Panc1 (cell line): ENCODE measurements at regions not wholly inside any gene's neighbourhood (a gene's known extent, or its start where the extent isn't known, plus 50 kb on each side); places are given as distances from the start of the nearest gene placed in this dataset.

Experiments
- ATAC-seq: fragments of 200-7000 bp; cut with Tn5 transposase; 2 replicates; pipeline ENCODE4 v1.9.1; 2020; ENCODE audit warnings: mild to moderate bottlenecking, moderate library complexity
- BruUV-seq: library from RNA; stranded (reverse); fragments of 400-500 nt; replicated peaks from 2 replicates; lab custom pipeline; 2021; lab: Mats Ljungman, UMichigan
- CTCF ChIA-PET: fragments of 300-600 bp; sonication (Branson Sonifier 250); formaldehyde crosslinking; loops from one replicate; lab custom pipeline; 2022; ENCODE audit warnings: antibody characterized with exemption; lab: Charles Lee
- POLR2A ChIA-PET: fragments of 300-600 bp; sonication (Branson Sonifier 250); formaldehyde crosslinking; loops from one replicate; lab custom pipeline; 2022; ENCODE audit warnings: antibody characterized with exemption; lab: Charles Lee
- DNase-seq: peaks from one replicate; pipeline ENCODE4 v3.0.0-alpha.2; 2010; ENCODE audit warnings: low read depth, low spot score
- H3K27ac ChIP-seq: 2 replicates; pipeline ENCODE4 v1.5.1; 2011; ENCODE audit warnings: mild to moderate bottlenecking, low read length, inconsistent platforms
- H3K27me3 ChIP-seq: fragments of 200-500 bp; sonication (Bioruptor generic); 2 replicates; pipeline ENCODE4 v1.6.0; 2014; ENCODE audit warnings: low read length, inconsistent platforms; ENCODE audit not compliant: control insufficient read depth, insufficient read depth
- H3K36me3 ChIP-seq: fragments of 200-500 bp; sonication (Bioruptor generic); 2 replicates; pipeline ENCODE4 v1.5.1; 2014; ENCODE audit warnings: inconsistent platforms, mild to moderate bottlenecking, low read length, moderate library complexity; ENCODE audit not compliant: control insufficient read depth, insufficient read depth
- H3K4me1 ChIP-seq: 2 replicates; pipeline ENCODE4 v1.5.1; 2011; ENCODE audit warnings: inconsistent platforms, mild to moderate bottlenecking, low read length, moderate library complexity; ENCODE audit not compliant: control insufficient read depth, insufficient read depth
- H3K4me3 ChIP-seq, 2 experiments: 2 replicates each; pipeline ENCODE4 v1.5.1; 2011 to 2012; ENCODE audit warnings: low read depth in 2 of 2, low read length in 2 of 2, mild to moderate bottlenecking in 2 of 2, inconsistent platforms in 1 of 2, moderate library complexity in 1 of 2
- H3K9me3 ChIP-seq: fragments of 200-500 bp; sonication (Bioruptor generic); 2 replicates; pipeline ENCODE4 v1.5.1; 2014; ENCODE audit warnings: low read depth, mild to moderate bottlenecking, inconsistent platforms, low read length, moderate library complexity; ENCODE audit not compliant: control insufficient read depth, insufficient read depth
- POLR2AphosphoS5 ChIP-seq: IDR thresholded peaks from 2 replicates; pipeline ENCODE4 v1.6.1; 2012; ENCODE audit warnings: mild to moderate bottlenecking, low read depth, low read length, moderate library complexity
- REST ChIP-seq, 2 experiments: IDR thresholded peaks; 2 replicates each; pipeline ENCODE4 v1.6.1; 2011 to 2012; ENCODE audit warnings: low read depth in 2 of 2, control low read depth in 1 of 2, low read length in 1 of 2, mild to moderate bottlenecking in 1 of 2, moderate library complexity in 1 of 2; ENCODE audit not compliant: insufficient read depth in 1 of 2
- SIN3A ChIP-seq: IDR thresholded peaks from 2 replicates; pipeline ENCODE4 v1.6.1; 2012; ENCODE audit warnings: low read depth, mild to moderate bottlenecking, low read length, moderate library complexity, borderline replicate concordance; ENCODE audit not compliant: insufficient read depth
- TCF7L2 ChIP-seq: IDR thresholded peaks from 2 replicates; pipeline ENCODE4 v1.6.1; 2011; ENCODE audit warnings: mild to moderate bottlenecking, low read depth, low read length, inconsistent platforms
- in situ Hi-C: cut with HindIII; loops from 2 replicates; pipeline ENCODE4 v1.10.0; 2016; ENCODE audit warnings: low sequenced_read_pairs, low pct_unique_long_range_greater_than_20kb
- intact Hi-C: fragments of 100-400 bp; cut with micrococcal nuclease; formaldehyde crosslinking; loops from one replicate; pipeline ENCODE4 v1.10.0; 2022; ENCODE audit not compliant: unreplicated experiment
- TF ChIP-seq, protein P1 (sequence below): fragments of 450-650 bp; IDR thresholded peaks from 2 replicates; pipeline ENCODE4 v1.5.1; 2017; ENCODE audit warnings: mild to moderate bottlenecking

DNA sequence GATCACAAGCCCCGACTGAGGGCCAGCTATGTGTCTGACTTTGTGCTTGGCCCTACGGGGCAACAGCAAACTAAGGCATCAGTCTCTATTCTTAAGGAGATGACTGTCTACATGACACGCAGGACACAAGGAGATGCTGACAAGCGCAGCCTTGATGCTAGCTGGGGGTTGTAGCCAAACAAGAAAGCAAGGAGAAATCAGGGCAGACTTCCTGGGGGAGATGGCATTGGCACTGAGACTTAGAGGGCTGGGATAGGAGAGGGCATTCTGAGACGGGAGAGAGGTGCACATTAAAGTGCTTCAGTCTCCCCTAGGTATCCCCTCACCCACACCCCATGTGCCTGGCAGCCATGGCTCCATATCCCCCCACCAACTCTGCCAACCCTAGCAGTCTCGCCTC, 210.8 kb upstream of the POU3F1 start:
- BruUV-seq: no TSS peak
- in situ Hi-C loops (no loop called here), intact Hi-C loops (no loop called here)
- TF ChIP-seq TCF7L2: no peak
- TF ChIP-seq SIN3A: no peak
- TF ChIP-seq, protein P1, sequence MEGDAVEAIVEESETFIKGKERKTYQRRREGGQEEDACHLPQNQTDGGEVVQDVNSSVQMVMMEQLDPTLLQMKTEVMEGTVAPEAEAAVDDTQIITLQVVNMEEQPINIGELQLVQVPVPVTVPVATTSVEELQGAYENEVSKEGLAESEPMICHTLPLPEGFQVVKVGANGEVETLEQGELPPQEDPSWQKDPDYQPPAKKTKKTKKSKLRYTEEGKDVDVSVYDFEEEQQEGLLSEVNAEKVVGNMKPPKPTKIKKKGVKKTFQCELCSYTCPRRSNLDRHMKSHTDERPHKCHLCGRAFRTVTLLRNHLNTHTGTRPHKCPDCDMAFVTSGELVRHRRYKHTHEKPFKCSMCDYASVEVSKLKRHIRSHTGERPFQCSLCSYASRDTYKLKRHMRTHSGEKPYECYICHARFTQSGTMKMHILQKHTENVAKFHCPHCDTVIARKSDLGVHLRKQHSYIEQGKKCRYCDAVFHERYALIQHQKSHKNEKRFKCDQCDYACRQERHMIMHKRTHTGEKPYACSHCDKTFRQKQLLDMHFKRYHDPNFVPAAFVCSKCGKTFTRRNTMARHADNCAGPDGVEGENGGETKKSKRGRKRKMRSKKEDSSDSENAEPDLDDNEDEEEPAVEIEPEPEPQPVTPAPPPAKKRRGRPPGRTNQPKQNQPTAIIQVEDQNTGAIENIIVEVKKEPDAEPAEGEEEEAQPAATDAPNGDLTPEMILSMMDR: no peak
- Histone ChIP-seq H3K27ac (no peak overlapping the region), H3K27me3 (peaks cover 4% of the 10 kb centered on the region), H3K4me1 (no peaks in the 10 kb centered on the region), H3K9me3 (no peaks in the 10 kb centered on the region), H3K36me3 (no peaks in the 10 kb centered on the region), H3K4me3 (no peak overlapping the region)
- DNase-seq: no peak
- CTCF ChIA-PET: no interaction called here
- ATAC-seq: no peak
- POLR2A ChIA-PET: no interaction called here

DNA sequence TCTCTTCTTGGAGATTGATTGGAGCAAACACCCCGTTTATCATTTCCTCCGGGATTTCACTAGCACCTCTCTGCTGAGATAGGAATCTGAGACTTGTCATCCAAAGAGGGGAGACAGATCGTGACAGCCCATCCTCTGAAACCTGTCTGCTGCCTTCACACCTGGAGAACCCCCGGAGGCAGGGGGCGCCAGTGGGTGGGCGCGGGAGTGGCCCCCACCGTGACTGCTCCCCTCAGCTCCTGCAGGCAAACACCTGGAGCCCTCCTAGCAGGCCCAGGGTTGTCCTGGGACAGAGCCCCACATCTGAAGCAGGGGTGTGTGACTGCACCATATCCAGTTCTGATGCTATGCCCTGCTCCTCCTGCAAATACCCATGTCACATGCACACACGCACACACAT, 209.5 kb upstream of the POU3F1 start:
- ChIA-PET CTCF (no interaction called here), POLR2A (interaction anchor here (0.6 kb wide), 1 partner anchor 144 kb away, joined by 6 read pairs; no protein-coding TSS in a partner anchor)
- DNase-seq (no peak), ATAC-seq (no peak)
- no TSS peak for BruUV-seq
- Histone ChIP-seq H3K4me3 (no peak overlapping the region), H3K27me3 (peaks cover 3% of the 10 kb centered on the region), H3K9me3 (no peaks in the 10 kb centered on the region), H3K36me3 (no peaks in the 10 kb centered on the region), H3K27ac (no peak overlapping the region), H3K4me1 (no peaks in the 10 kb centered on the region)
- intact Hi-C loops (no loop called here), in situ Hi-C loops (no loop called here)
- TF ChIP-seq, protein P1: no peak
- TF ChIP-seq SIN3A (no peak), POLR2AphosphoS5 (no peak), TCF7L2 (no peak), REST (IDR thresholded peaks at IDR 0.05; ENCODE audit: insufficient read depth in 1 of 2, low read depth in 2 of 2, low read length in 1 of 2) (no peak)
